ENCODE measurements at regions not wholly inside any gene's neighbourhood (a gene's known extent, or its start where the extent isn't known, plus 50 kb on each side); places are given as distances from the start of the nearest gene placed in this dataset.
A peak's percentile ranks its signal among the peaks of the same experiment; 100 is the strongest.

DNA sequence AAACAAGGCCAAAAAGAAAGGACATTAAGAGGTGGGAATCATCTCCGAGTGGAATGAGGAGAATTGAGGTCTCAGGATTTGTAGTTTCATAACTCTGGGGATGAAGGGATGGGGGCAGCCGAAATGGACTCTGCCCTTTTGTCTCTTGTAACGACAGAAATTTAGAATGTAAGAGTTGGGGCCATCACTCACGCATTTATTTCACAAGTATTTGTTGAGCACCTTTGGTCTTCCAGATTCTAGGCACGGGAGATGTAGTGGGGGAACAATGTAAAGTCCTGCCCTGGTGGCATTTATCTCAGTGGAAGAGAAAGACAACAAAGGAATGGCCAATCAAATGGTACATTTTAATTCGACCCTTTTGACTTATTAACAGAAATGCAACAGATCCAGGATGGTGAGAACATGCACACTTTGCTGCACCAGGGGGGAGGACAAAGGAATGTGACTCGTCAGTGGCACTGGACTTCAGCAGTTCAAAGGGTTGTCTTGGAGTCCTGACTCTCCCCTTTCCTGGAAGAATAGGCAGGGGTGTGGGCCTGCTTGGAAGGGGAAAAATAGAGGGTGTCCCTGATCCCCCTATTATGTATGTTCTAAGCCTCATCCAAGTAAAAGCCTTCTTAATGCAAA, 102.0 kb downstream of the TMEM30B start:
- peak overlapping the region; percentile 73 to 94 for H3K27ac Mint-ChIP-seq
- H3K9me3 Mint-ChIP-seq = peaks cover 5 to 9% of the 10 kb centered on the region in 2 donors
- DNase-seq (ENCODE audit: low spot score in 2 of 2) = no peak
- ATAC-seq = no peak
- H3K36me3 Mint-ChIP-seq = peaks cover 0 to 8% of the 10 kb centered on the region in 2 donors

GRCh38 chr14:61178226-61179060, 102.7 kb downstream of the TMEM30B start:
- Mint-ChIP-seq H3K27ac (peak overlapping the region; percentile 73 to 94), H3K36me3 (peaks cover 0 to 15% of the 10 kb centered on the region in 2 donors), H3K9me3 (peaks cover 5 to 9% of the 10 kb centered on the region in 2 donors)
- DNase-seq (ENCODE audit: low spot score in 2 of 2) (peak; percentile 63 to 84), ATAC-seq (peak; percentile 82 to 92)

- no peak for DNase-seq (ENCODE audit: low spot score in 2 of 2)
- Mint-ChIP-seq H3K27ac (peak overlapping the region; percentile 68 to 94), H3K9me3 (peaks cover 9 to 10% of the 10 kb centered on the region in 2 donors), H3K36me3 (peaks cover 0 to 24% of the 10 kb centered on the region in 2 donors)
- ATAC-seq = peak; percentile 33 to 40
These were observed 103.6 kb downstream of the TMEM30B start for GRCh38 chr14:61177279-61178225.

GRCh38 chr14:61176686-61177085, 104.5 kb downstream of the TMEM30B start:
- Mint-ChIP-seq H3K9me3 (peaks cover 9 to 12% of the 10 kb centered on the region in 2 donors), H3K27ac (peak overlapping the region in 1 of 2 donors; percentile 94), H3K36me3 (peaks cover 0 to 26% of the 10 kb centered on the region in 2 donors)
- DNase-seq (ENCODE audit: low spot score in 2 of 2) (no peak), ATAC-seq (no peak)

DNA sequence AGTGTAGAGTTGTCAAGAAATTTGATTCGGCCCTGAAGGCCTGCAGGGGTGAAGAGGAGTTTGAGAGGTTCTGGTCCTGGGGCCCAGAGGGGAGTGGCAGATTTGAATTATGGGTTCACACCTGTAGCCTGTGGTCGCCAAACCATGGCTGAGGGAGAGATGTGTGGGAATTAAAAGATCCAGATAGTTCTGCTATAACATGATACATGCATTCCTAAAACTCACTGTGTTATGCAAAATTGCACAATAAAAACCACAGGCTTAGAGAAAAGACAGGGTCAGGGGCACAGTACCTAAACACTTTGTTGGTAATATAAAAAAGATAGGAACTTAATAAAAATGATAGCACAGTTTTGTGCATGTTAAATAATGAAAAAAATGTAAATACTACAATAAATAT, 106.2 kb downstream of the TMEM30B start:
- no peak for DNase-seq (ENCODE audit: low spot score in 2 of 2)
- Mint-ChIP-seq H3K27ac (peak overlapping the region in 1 of 2 donors; percentile 3), H3K36me3 (peaks cover 0 to 26% of the 10 kb centered on the region in 2 donors), H3K9me3 (peaks cover 9 to 12% of the 10 kb centered on the region in 2 donors)
- no peak for ATAC-seq

DNA sequence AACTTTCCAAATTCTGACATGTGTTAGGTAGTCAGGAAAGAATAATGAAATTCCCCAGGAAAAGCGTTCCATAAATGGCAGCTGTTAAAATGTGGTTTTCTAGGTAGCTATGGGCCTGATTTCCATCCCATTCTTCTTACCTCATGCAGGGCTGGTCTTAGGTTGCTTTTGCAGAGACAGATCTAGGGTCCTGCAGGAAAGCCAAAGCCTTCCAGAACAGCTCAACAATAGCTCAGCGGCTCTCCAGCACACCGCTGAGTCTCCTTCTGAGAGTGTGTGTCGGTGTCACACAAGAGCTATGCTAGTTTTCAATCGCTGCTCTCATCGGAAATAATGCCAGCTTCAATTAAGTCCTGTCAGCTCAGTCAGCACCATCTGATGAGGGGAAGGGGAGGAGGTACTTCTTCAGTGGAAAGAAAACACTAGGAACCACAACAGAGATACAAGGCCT, 106.7 kb downstream of the TMEM30B start:
- peak overlapping the region in 1 of 2 donors; percentile 3 for H3K27ac Mint-ChIP-seq
- peaks cover 0 to 26% of the 10 kb centered on the region in 2 donors for H3K36me3 Mint-ChIP-seq
- peaks cover 9 to 12% of the 10 kb centered on the region in 2 donors for H3K9me3 Mint-ChIP-seq
- DNase-seq (ENCODE audit: low spot score in 2 of 2) = no peak
- ATAC-seq = no peak

GRCh38 chr14:61171727-61172126, 109.4 kb downstream of the TMEM30B start:
- H3K27ac Mint-ChIP-seq = no peak overlapping the region
- H3K36me3 Mint-ChIP-seq = peaks cover 0 to 26% of the 10 kb centered on the region in 2 donors
- DNase-seq (ENCODE audit: low spot score in 2 of 2) (no peak), ATAC-seq (no peak)
- H3K9me3 Mint-ChIP-seq = peaks cover 4 to 12% of the 10 kb centered on the region in 2 donors

- peaks cover 6 to 7% of the 10 kb centered on the region in 2 donors for H3K9me3 Mint-ChIP-seq
- peaks cover 0 to 14% of the 10 kb centered on the region in 2 donors for H3K36me3 Mint-ChIP-seq
- no peak for DNase-seq (ENCODE audit: low spot score in 2 of 2)
These were observed 113.0 kb downstream of the TMEM30B start for GRCh38 chr14:61168141-61168540.

GRCh38 chr14:61167642-61168041, 113.5 kb downstream of the TMEM30B start:
- ATAC-seq = no peak

More at GRCh38 chr14:61168141-61168540, 113.0 kb downstream of the TMEM30B start:
- ATAC-seq = no peak
- H3K27ac Mint-ChIP-seq = no peak overlapping the region

DNA sequence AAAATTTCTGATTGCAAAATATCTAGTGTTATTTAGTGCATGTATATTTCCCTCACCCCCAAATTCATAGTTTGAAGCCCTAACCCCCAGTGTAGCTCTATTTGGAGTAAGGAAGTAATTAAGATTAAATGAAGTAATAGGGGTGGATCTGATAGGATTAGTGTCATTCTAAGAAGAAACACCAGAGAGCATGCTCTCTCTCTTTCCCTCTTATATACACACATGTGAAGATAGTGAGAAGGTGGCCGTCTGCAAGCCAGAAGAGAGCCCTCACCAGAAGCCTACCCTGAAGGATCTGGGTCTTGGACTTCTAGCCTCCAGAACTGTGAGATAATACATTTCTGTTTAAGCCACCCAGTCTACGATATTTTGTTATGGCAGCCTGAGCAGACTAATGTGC, 120.3 kb downstream of the TMEM30B start:
- ATAC-seq = no peak
- H3K36me3 Mint-ChIP-seq = peaks cover 6 to 7% of the 10 kb centered on the region in 2 donors
- peaks cover 0 to 4% of the 10 kb centered on the region in 2 donors for H3K9me3 Mint-ChIP-seq
- DNase-seq (ENCODE audit: low spot score in 2 of 2) = no peak
- no peak overlapping the region for H3K27ac Mint-ChIP-seq

More at GRCh38 chr14:61167642-61168041, 113.5 kb downstream of the TMEM30B start:
- peaks cover 0 to 9% of the 10 kb centered on the region in 2 donors for H3K36me3 Mint-ChIP-seq
- H3K27ac Mint-ChIP-seq = no peak overlapping the region
- no peak for DNase-seq (ENCODE audit: low spot score in 2 of 2)
- peaks cover 2 to 4% of the 10 kb centered on the region in 2 donors for H3K9me3 Mint-ChIP-seq

- H3K9me3 Mint-ChIP-seq = peaks cover 0 to 4% of the 10 kb centered on the region in 2 donors
- DNase-seq (ENCODE audit: low spot score in 2 of 2) (no peak), ATAC-seq (no peak)
- no peak overlapping the region for H3K27ac Mint-ChIP-seq
- no peaks in the 10 kb centered on the region for H3K36me3 Mint-ChIP-seq
These were observed 126.5 kb downstream of the TMEM30B start for GRCh38 chr14:61154641-61155040.

DNA sequence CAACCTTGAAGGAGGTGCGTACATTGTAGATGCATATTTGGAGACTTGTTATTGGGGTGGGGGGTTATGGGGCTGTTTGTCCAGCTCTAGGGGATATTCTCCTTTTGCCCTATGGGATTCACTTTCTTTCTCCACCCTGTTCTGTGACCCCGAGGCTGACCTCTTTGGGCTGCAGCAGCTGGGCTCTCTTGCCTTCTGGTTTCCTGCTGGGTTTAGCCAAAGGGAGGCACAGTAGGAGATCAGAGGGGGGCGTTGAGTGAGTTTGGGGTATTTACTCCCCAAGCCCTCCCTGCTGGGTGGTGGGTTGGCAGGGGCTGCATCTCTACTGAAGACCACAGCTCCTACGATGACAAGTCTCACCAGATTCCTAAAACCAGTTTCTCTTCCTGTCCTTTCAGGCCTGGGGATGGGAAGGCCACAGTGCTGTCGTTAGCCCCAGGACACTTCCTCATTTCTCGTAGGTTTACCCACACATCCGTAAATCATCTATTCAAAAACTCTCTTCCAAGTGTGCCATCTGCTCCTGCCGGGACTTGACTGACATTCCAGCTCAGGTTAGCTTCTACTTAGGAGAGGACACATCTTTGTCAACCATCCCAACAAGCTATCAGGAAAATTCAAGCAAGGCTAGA, 127.1 kb downstream of the TMEM30B start:
- H3K9me3 Mint-ChIP-seq = peaks cover 0 to 4% of the 10 kb centered on the region in 2 donors
- H3K27ac Mint-ChIP-seq = no peak overlapping the region

GRCh38 chr14:61153431-61153830, 127.7 kb downstream of the TMEM30B start:
- no peak for DNase-seq (ENCODE audit: low spot score in 2 of 2)
- H3K9me3 Mint-ChIP-seq = peaks cover 0 to 4% of the 10 kb centered on the region in 2 donors
- H3K27ac Mint-ChIP-seq = no peak overlapping the region
- no peak for ATAC-seq
- no peaks in the 10 kb centered on the region for H3K36me3 Mint-ChIP-seq

More for the DNA sequence above, 127.1 kb downstream of the TMEM30B start:
- H3K36me3 Mint-ChIP-seq = no peaks in the 10 kb centered on the region
- ATAC-seq = no peak
- DNase-seq (ENCODE audit: low spot score in 2 of 2) = no peak

- DNase-seq (ENCODE audit: low spot score in 2 of 2) (no peak), ATAC-seq (no peak)
- Mint-ChIP-seq H3K36me3 (no peaks in the 10 kb centered on the region), H3K9me3 (peaks cover 0 to 4% of the 10 kb centered on the region in 2 donors), H3K27ac (no peak overlapping the region)
These were observed 128.2 kb downstream of the TMEM30B start for GRCh38 chr14:61152851-61153364.

DNA sequence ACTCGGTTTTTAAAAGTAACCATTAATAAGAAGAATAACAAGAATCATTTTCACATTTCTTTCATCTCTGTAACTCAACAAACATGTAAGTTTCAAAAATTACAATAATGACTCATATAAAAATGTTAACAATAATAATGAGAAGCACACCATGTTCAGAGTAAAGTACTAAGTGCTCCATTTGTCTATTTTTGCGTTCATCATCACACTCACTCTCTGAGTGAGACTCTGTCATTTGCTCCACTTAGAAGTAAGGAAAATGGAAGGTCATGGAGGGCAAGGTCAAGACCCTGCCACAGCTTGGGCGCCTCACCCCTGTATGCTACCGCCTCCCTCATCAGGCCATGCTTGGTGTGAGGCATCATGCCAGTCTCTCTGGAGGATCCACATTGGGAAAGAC, 129.9 kb downstream of the TMEM30B start:
- ATAC-seq (no peak), DNase-seq (ENCODE audit: low spot score in 2 of 2) (no peak)

GRCh38 chr14:61150851-61151250, 130.3 kb downstream of the TMEM30B start:
- Mint-ChIP-seq H3K27ac (no peak overlapping the region), H3K9me3 (peaks cover 0 to 4% of the 10 kb centered on the region in 2 donors), H3K36me3 (no peaks in the 10 kb centered on the region)
- no peak for DNase-seq (ENCODE audit: low spot score in 2 of 2)
- ATAC-seq = no peak

More for the DNA sequence above, 129.9 kb downstream of the TMEM30B start:
- Mint-ChIP-seq H3K36me3 (no peaks in the 10 kb centered on the region), H3K27ac (no peak overlapping the region), H3K9me3 (peaks cover 0 to 4% of the 10 kb centered on the region in 2 donors)
